ENCODE measurements at regions not wholly inside any gene's neighbourhood (a gene's known extent, or its start where the extent isn't known, plus 50 kb on each side); places are given as distances from the start of the nearest gene placed in this dataset.

- TF ChIP-seq CTCF (conservative IDR thresholded peaks at IDR 0.05; ENCODE audit: low read length) (no peak), EZH2phosphoT487 (IDR thresholded peaks at IDR 0.05; ENCODE audit: borderline replicate concordance) (no peak)
These were observed 324.3 kb upstream of the MEIS1 start for GRCh38 chr2:66110608-66111007.

Data from Loucy (cell line).